NCI-H146 treated with DMSO at 0.1 percent for 48 hours (cell line): ENCODE measurements at regions not wholly inside any gene's neighbourhood (a gene's known extent, or its start where the extent isn't known, plus 50 kb on each side); places are given as distances from the start of the nearest gene placed in this dataset.
"Not testable (repeated sequence)": the region's sequence is repeated elsewhere in the genome, so short reads cannot be mapped to it uniquely, and the experiment has no call there.

Experiments
- DNase-seq: peaks from one replicate; lab custom pipeline; 2025; ENCODE audit not compliant: unreplicated experiment; lab: John Stamatoyannopoulos, UW

GRCh38 chr2:122747670-122748069 is 992.2 kb downstream of the TSN start:
- DNase-seq, result no peak

DNA sequence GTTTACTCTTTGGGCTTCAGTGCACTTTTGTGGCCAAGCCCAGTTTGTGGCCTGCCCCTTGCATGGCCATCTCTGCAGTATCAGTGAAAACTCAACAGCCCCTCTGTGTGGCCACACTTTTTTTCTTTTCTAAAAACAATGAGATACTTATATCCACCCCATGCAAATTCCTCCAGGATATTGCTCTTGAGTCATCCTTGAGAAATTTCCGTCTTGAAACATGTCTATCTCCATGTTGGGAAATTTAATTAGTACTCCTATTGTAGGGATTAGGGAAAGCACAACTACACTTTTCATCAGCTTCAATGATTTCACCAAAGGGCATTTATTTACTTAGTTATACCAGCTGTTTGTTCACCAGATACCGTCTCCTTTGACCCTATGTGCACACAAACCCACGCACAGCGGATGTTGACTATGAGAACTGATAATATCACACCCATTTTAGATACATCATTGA is 993.1 kb downstream of the TSN start:
- DNase-seq, result peak; percentile 81

DNA sequence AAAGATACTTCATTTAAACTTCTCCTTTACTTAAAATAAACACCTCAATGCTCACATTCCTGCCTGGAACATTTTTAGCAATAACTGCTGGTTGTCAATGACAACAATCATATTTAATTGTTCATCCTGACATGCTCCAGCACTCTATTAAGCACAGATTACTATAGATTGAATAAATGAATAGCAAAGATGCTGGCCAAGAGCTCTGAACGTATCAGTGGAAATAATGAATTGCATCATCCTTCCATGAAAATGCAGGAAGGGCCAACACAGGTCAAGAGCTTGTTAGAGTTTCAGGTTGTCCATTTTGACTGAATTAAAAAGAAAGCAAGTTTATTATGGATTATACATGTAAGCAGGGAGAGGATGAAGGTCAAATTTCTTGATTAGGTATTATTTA is 994.0 kb downstream of the TSN start:
- no peak for DNase-seq

- no peak for DNase-seq
Measured at GRCh38 chr2:122750095-122750494, 994.6 kb downstream of the TSN start.

DNA sequence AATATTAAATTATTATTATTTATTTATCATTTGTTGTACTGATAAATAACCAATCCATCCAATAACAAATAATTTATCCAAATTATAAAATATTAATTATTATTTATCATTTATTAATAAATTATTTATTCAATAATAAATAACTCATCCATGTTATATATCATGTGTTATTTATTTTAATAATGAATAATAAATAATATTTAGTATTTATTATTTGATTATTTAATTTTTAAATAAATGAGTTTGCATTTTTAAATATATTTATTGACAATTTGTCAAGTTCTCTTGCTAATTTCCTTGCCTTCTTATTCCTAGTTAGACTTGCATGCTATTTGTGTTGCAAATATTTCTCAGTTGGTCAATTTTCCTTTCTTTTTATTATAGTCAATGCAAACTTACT is 995.4 kb downstream of the TSN start:
- DNase-seq, result no peak

DNA sequence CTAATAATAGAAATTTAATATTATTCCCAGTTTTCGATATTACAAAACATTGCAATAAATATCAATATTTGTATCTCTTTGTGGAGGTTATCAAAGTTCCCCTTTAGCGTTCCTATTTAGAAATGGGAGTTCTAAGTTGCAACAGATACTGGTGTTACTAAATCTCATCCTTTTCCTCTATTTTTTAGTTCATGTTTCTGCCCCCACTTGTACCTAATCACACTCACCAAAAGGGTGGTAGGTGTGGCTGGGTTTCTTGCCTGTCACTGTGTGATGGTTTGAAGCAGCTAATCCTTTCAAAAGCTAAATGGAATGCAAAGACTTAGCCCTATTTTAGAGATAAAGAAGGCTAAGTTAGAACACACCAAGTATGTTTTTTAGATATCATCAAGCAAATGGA is 997.9 kb downstream of the TSN start:
- DNase-seq, result no peak

DNA sequence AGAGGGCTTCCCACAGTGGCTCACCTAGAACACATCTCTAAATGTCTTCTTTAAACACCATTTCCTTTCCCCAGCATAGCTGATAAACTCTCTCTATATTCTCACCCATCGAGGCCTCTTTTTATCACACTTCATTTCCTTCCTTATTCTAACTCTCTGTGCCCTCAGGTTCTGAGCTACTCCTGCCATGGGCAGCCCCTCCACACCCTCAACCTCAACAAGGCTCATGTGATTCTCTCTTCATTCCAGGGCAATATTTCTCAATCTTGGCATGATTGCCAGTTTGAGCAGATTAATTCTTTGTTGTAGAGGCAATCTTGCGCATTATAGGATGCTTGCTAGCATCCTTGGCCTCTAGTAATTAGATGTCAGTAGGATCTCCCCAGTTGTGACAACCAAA is 999.1 kb downstream of the TSN start:
- no peak for DNase-seq

DNA sequence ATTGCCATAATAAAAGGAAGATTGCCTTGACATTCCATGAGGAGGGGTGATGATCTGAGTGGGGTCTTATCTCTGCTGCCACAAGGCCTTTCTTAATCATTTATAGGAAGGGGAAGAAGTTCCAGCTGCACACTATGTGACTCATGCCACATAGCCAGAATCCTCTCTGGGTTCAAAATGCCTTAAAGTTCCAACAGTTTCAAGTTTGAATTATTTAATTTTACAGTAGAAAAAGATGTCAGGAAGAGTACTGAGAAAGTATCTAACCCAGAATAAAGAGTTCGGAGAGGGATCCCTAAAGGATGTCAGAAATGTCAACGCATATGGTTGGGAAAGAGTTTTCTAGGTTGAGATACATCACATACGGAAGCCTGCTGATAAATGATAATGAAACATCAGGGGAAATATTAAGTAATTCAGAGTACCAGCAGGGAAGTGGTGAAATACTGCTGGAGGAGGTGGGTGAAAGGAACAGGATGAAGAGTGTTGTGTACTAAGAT is 999.9 kb downstream of the TSN start:
- DNase-seq, result no peak

DNA sequence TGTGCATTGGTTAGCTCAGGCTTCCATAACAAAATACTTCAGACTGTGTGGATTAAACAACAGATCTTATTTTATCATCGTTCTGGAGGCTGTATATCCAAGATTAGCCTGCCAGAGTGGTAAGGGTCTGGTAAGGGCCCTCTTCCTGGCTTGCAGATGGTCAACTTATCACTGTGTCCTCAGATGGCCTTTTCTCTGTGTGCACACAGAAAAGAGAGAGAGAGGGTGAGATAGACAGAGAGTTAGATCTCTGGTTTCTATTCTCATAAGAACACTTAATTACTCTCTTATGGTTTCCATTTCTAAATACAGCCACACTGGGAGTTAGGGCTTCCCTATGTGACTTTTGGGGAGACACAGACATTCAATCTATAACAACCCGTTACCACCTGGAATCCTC is 1003.5 kb downstream of the TSN start:
- no peak for DNase-seq

DNA sequence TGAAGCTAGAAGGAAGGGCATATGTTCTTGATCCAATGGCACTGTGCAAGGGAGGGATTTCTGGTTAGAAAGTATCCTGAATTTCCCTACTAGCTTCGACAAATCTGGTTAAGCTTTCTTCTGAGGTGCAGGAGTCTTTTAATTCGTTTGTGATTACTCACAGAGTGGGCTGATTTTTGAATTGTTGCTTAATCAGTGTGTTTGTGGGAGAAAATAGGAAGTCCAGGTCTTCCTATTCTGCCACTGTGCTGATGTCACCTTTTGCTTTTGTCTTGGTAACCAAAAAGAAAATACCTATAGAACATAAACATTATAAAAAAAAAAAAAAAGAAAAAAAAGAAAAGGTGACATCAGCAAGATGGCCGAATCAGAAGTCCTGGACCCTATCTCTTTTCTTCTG is 1008.6 kb downstream of the TSN start:
- no peak for DNase-seq

DNA sequence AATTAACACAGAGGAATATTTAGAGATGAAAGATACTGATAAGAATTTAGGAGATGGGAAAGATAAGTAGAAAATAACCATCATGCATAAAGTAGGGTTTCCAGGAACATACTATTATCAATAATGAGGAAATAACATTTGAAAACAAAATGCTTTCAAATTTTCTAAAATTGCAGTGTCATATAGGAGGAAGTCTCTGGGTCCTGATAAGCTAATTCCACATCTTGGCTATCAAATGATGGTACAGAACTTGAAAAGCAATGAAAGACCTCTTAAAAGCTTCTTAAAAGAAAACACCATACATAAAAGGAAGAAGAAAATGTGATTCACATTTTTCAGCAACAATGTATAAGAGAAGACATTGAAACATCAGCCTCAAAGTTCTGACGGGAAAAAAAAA is 1024.8 kb downstream of the TSN start:
- DNase-seq, result no peak

- DNase-seq, result no peak
Measured at GRCh38 chr2:122794100-122794499, 1038.6 kb downstream of the TSN start.

DNA sequence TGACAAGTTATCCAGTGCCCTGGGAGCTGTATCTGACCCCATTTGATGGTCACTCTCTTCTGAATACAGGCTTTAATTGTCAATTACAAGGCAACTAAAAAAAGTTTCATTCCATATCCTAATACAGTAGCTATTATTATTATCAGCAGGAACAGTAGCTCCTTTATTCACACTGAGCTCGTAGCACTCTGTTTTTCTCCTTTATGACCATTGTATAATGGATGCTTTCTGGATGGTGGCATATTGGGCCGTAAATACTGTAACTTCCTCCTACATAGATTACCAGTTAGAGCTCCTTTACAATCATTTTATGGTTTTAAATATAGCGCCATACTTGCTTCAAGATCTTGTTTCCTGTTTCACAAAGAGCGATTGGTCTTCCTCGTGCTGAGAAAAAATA is 1040.3 kb downstream of the TSN start:
- no peak for DNase-seq

DNA sequence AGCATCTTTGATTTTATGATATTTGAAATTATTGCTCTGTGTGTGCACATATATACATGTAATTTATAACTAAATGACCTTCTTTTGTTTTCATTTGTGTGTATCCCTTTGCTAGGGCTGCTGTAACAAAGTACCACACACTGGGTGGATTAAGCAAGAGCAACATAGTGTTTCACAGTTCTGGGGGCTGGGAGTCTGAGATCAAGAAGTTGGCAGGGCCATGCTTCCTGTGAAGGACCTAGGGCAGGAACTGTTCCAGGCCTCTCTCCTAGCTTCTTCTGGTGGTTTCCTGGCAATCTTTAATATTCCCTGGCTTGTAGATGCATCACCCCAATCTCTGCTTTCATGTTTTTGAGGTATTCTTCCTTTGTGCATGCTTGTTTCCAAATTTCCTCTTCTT is 1043.9 kb downstream of the TSN start:
- no peak for DNase-seq

DNA sequence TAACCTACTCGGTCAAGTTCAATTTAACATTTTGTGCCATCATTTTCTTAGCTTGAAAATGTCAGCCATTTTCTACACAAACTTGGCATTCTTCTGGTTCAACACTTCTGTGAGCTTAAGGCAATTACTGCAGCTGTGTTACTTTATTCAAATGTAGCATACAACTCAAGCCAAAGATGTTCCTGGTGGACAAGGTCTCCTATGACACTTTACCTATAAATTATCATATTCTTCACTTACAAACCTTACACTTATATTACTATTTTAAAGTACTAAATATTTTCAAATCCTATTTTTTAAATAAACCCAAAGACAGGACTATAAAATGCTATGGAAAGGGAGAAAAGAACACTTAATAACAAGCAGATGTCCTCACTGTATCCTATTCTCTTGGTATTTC is 1045.3 kb downstream of the TSN start:
- no peak for DNase-seq

DNA sequence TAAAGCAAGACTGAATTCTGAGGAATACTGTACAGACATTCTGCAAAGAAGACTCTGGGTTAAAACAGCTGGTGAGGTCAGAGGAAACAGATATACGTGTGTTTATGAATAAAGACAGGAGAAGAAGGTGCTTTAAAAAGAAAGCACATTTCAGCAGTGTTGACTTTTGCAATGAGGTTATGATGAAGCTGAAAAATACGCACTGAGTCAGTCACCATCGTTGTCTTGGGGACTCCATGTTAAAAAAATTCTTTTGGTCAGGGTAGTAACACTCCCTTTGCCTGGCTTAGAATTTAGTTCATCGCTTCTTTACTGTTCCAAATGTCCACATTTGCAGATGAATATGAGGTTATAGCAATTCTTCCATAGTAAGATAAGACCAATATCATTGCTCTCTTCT is 1049.0 kb downstream of the TSN start:
- no peak for DNase-seq

- DNase-seq, result no peak
Measured at GRCh38 chr2:122805346-122805745, 1049.9 kb downstream of the TSN start.

GRCh38 chr2:122808286-122808969 is 1053.0 kb downstream of the TSN start:
- DNase-seq, result peak; percentile 29

GRCh38 chr2:122812214-122812613 is 1056.8 kb downstream of the TSN start:
- not testable (repeated sequence) for DNase-seq

DNA sequence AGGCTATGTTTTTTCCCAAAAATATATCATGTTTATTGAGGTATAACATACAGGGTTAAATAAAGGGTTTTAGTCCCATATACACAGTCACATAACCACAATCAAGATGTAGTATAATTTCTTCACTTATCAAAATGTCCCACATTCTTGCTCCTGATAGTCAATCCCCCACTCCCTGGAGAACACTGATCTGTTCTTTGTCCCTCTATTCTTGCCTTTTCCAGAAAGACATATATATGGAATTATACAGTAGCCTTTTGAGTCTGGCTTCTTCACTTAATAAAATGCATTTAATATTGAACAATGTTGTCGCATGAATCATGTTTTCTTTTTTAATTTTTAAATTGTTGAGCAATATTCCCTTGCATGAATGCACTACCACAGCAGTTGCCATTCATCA is 1059.7 kb downstream of the TSN start:
- DNase-seq, result no peak

- DNase-seq, result no peak
Measured at GRCh38 chr2:122816803-122817202, 1061.4 kb downstream of the TSN start.

GRCh38 chr2:122822319-122822718 is 1066.9 kb downstream of the TSN start:
- DNase-seq, result no peak

GRCh38 chr2:122830157-122830556 is 1074.7 kb downstream of the TSN start:
- no peak for DNase-seq
